Hematopoietic multipotent progenitor cell (in vitro differentiated cells): ENCODE measurements at regions not wholly inside any gene's neighbourhood (a gene's known extent, or its start where the extent isn't known, plus 50 kb on each side); places are given as distances from the start of the nearest gene placed in this dataset.
"Not testable (repeated sequence)": the region's sequence is repeated elsewhere in the genome, so short reads cannot be mapped to it uniquely, and the experiment has no call there.

Source experiments
- DNase-seq, 3 donors: peaks; one replicate each; pipeline ENCODE4 v3.0.0-alpha.2; 2011 to 2015; ENCODE audit warnings: low read depth in 2 of 3, low spot score in 2 of 3

DNA sequence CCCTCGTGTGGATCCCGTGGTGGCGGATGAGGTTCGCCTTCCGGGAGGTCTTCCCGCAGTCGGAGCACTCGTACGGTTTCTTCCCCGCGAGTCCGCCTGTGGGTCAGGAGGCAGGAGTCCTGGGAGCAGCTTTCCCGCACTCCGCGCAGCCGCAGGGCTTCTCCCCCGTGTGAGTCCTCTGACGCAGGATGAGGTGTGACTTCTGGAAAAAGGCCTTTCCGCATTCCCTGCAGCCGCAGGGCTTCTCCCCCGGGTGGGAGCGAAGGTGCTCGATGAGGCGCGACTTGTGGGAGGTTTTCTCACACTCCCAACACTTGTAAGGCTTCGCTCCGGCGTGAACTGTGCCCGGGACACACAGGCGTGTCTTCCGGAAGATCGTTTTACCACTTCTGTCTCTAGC, 68.8 kb upstream of the WIPI2 start:
- not testable (repeated sequence) for DNase-seq

GRCh38 chr7:5131238-5131637, 58.8 kb upstream of the WIPI2 start:
- not testable (repeated sequence) for DNase-seq

GRCh38 chr7:5132539-5132938, 57.5 kb upstream of the WIPI2 start:
- no peak for DNase-seq

- DNase-seq, result peak in 2 of 3 donors; percentile 29 to 57
Measured at GRCh38 chr7:5139998-5140397, 50.0 kb upstream of the WIPI2 start.
